Common myeloid progenitor, CD34-positive (primary cell): ENCODE measurements at regions not wholly inside any gene's neighbourhood (a gene's known extent, or its start where the extent isn't known, plus 50 kb on each side); places are given as distances from the start of the nearest gene placed in this dataset.
A peak's percentile ranks its signal among the peaks of the same experiment; 100 is the strongest.

ENCODE experiments used
- CTCF ChIA-PET: fragments of 350-600 bp; sonication (Branson Sonifier 250); formaldehyde crosslinking; loops from one replicate; lab custom pipeline; 2021; ENCODE audit warnings: antibody characterized with exemption; lab: Charles Lee
- POLR2A ChIA-PET: fragments of 350-600 bp; sonication (Branson Sonifier 250); formaldehyde crosslinking; loops from one replicate; lab custom pipeline; 2021; ENCODE audit warnings: antibody characterized with exemption; lab: Charles Lee
- DNase-seq, 3 donors: peaks; one replicate each; pipeline versions ENCODE4 v3.0.0 to v3.0.0-alpha.2; 2013
- H3K27ac ChIP-seq, 2 experiments: 1 replicate in 1 of 2; 2 replicates in 1 of 2; pipeline ENCODE4 v1.7.0; 2013; ENCODE audit warnings: inconsistent platforms in 2 of 2, low read length in 2 of 2, mild to moderate bottlenecking in 2 of 2, low read depth in 1 of 2, moderate library complexity in 1 of 2; ENCODE audit not compliant: severe bottlenecking in 2 of 2, insufficient read depth in 1 of 2, poor library complexity in 1 of 2
- H3K27me3 ChIP-seq, 5 experiments: replicated peaks in 2 of 5; 1 replicate in 3 of 5; 2 replicates in 2 of 5; pipeline versions ENCODE4 v1.6.1 to v1.7.0; 2013; ENCODE audit warnings: low read length in 4 of 5, mild to moderate bottlenecking in 2 of 5, moderate library complexity in 2 of 5, inconsistent platforms in 1 of 5; ENCODE audit not compliant: insufficient read depth in 5 of 5, control insufficient read depth in 4 of 5
- H3K36me3 ChIP-seq, 4 experiments: 1 replicate in 2 of 4; 2 replicates in 2 of 4; pipeline versions ENCODE4 v1.6.1 to v1.7.0; 2013; ENCODE audit warnings: low read length in 3 of 4, control low read depth in 1 of 4, mild to moderate bottlenecking in 1 of 4; ENCODE audit not compliant: control insufficient read depth in 4 of 4, insufficient read depth in 4 of 4
- H3K4me1 ChIP-seq, 4 experiments: 1 replicate in 3 of 4; 2 replicates in 1 of 4; pipeline versions ENCODE4 v1.6.1 to v1.7.1; 2013; ENCODE audit warnings: low read length in 3 of 4, mild to moderate bottlenecking in 3 of 4, control low read depth in 1 of 4, inconsistent platforms in 1 of 4, moderate library complexity in 1 of 4; ENCODE audit not compliant: control insufficient read depth in 4 of 4, insufficient read depth in 4 of 4; ENCODE audit errors: control extremely low read depth in 1 of 4
- H3K4me3 ChIP-seq, 7 experiments: 1 replicate in 4 of 7; 2 replicates in 3 of 7; pipeline versions ENCODE4 v1.5.1 to v1.7.0; 2013; ENCODE audit warnings: mild to moderate bottlenecking in 7 of 7, low read length in 6 of 7, moderate library complexity in 6 of 7, inconsistent platforms in 2 of 7, low read depth in 2 of 7, control low read depth in 1 of 7; ENCODE audit not compliant: insufficient read depth in 4 of 7, control insufficient read depth in 1 of 7; ENCODE audit errors: extremely low read depth in 1 of 7
- H3K9me3 ChIP-seq, 5 experiments: 1 replicate in 4 of 5; 2 replicates in 1 of 5; pipeline versions ENCODE4 v1.6.1 to v1.7.1; 2013; ENCODE audit warnings: low read length in 4 of 5, mild to moderate bottlenecking in 2 of 5, inconsistent platforms in 1 of 5, low read depth in 1 of 5, moderate library complexity in 1 of 5; ENCODE audit not compliant: control insufficient read depth in 4 of 5, insufficient read depth in 2 of 5; ENCODE audit errors: control extremely low read depth in 1 of 5
- WGBS: methylation state at CpG from one replicate; pipeline ENCODE4 v1.1.5; 2013; ENCODE audit not compliant: insufficient coverage; 5-methylcytosine and 5-hydroxymethylcytosine counted together

GRCh38 chr17:34858591-34859565 is 102.4 kb downstream of the CCT6B start:
- 77% methylated on average over 7 of the region's 10 CpGs for WGBS
- peak; percentile 9 to 65 (median 42) for DNase-seq
- H3K27me3 ChIP-seq = peaks cover 0 to 2% (median 0%) of the 10 kb centered on the region in 5 experiments
- H3K9me3 ChIP-seq = no peaks in the 10 kb centered on the region
- ChIA-PET CTCF (interaction anchor here (1.3 kb wide), 1 partner anchor 13 kb away, joined by 3 read pairs; no protein-coding TSS in a partner anchor), POLR2A (interaction anchor here (0.6 kb wide), 1 partner anchor 206 kb away, joined by 9 read pairs; no protein-coding TSS in a partner anchor)
- peaks cover 0 to 9% (median 1%) of the 10 kb centered on the region in 4 experiments for H3K4me1 ChIP-seq
- no peaks in the 10 kb centered on the region for H3K36me3 ChIP-seq
- H3K27ac ChIP-seq = no peak overlapping the region
- no peak overlapping the region for H3K4me3 ChIP-seq

- ChIA-PET CTCF (interaction anchor here (1.5 kb wide), 1 partner anchor 13 kb away, joined by 5 read pairs; no protein-coding TSS in a partner anchor), POLR2A (no interaction called here)
- Histone ChIP-seq H3K36me3 (no peaks in the 10 kb centered on the region), H3K4me1 (peaks cover 0 to 12% (median 5%) of the 10 kb centered on the region in 4 experiments), H3K27me3 (no peaks in the 10 kb centered on the region), H3K9me3 (no peaks in the 10 kb centered on the region), H3K4me3 (no peak overlapping the region), H3K27ac (no peak overlapping the region)
- 21% methylated on average over 3 of the region's 4 CpGs for WGBS
- no peak for DNase-seq
These were observed 107.3 kb downstream of the CCT6B start for GRCh38 chr17:34853924-34854323.

- no peaks in the 10 kb centered on the region for H3K36me3 ChIP-seq
- POLR2A ChIA-PET = no interaction called here
- H3K27me3 ChIP-seq = peaks cover 0 to 2% (median 0%) of the 10 kb centered on the region in 5 experiments
- H3K27ac ChIP-seq = no peak overlapping the region
- no peaks in the 10 kb centered on the region for H3K9me3 ChIP-seq
- no peak overlapping the region for H3K4me3 ChIP-seq
- no peak for DNase-seq
- H3K4me1 ChIP-seq = peaks cover 0 to 11% (median 4%) of the 10 kb centered on the region in 4 experiments
- CTCF ChIA-PET = interaction anchor here (0.6 to 1.5 kb wide), 2 partner anchors 11 to 633 kb away, joined by 3 to 5 read pairs; no protein-coding TSS in a partner anchor
- 100% methylated on average over 5 of the region's 5 CpGs for WGBS
These were observed 108.6 kb downstream of the CCT6B start for GRCh38 chr17:34852614-34853013.

- Histone ChIP-seq H3K36me3 (no peaks in the 10 kb centered on the region), H3K27ac (no peak overlapping the region), H3K27me3 (peaks cover 0 to 2% (median 0%) of the 10 kb centered on the region in 5 experiments), H3K4me1 (peaks cover 0 to 11% (median 4%) of the 10 kb centered on the region in 4 experiments), H3K4me3 (no peak overlapping the region), H3K9me3 (no peaks in the 10 kb centered on the region)
- CTCF ChIA-PET = interaction anchor here (0.6 to 1.5 kb wide), 2 partner anchors 11 to 633 kb away, joined by 3 to 5 read pairs; no protein-coding TSS in a partner anchor
- POLR2A ChIA-PET = no interaction called here
- 90% methylated on average over 8 of the region's 9 CpGs for WGBS
- no peak for DNase-seq
These were observed 109.2 kb downstream of the CCT6B start for GRCh38 chr17:34851961-34852540.

GRCh38 chr17:34850964-34851363 is 110.3 kb downstream of the CCT6B start:
- no peaks in the 10 kb centered on the region for H3K9me3 ChIP-seq
- POLR2A ChIA-PET = no interaction called here
- CTCF ChIA-PET = no interaction called here
- H3K27me3 ChIP-seq = peaks cover 0 to 2% (median 0%) of the 10 kb centered on the region in 5 experiments
- no peak overlapping the region for H3K27ac ChIP-seq
- no peaks in the 10 kb centered on the region for H3K36me3 ChIP-seq
- no peak for DNase-seq
- 92% methylated on average over 2 of the region's 3 CpGs for WGBS
- no peak overlapping the region for H3K4me3 ChIP-seq
- peaks cover 0 to 11% (median 4%) of the 10 kb centered on the region in 4 experiments for H3K4me1 ChIP-seq

- ChIA-PET CTCF (no interaction called here), POLR2A (no interaction called here)
- peaks cover 0 to 11% (median 4%) of the 10 kb centered on the region in 4 experiments for H3K4me1 ChIP-seq
- no peak for DNase-seq
- 97% methylated on average over 4 of the region's 4 CpGs for WGBS
- H3K9me3 ChIP-seq = no peaks in the 10 kb centered on the region
- no peaks in the 10 kb centered on the region for H3K36me3 ChIP-seq
- H3K27ac ChIP-seq = no peak overlapping the region
- H3K27me3 ChIP-seq = peaks cover 0 to 2% (median 0%) of the 10 kb centered on the region in 5 experiments
- H3K4me3 ChIP-seq = no peak overlapping the region
These were observed 111.2 kb downstream of the CCT6B start for GRCh38 chr17:34850023-34850422.
